K562 (cell line): ENCODE measurements at regions not wholly inside any gene's neighbourhood (a gene's known extent, or its start where the extent isn't known, plus 50 kb on each side); places are given as distances from the start of the nearest gene placed in this dataset.
"Not testable (repeated sequence)": the region's sequence is repeated elsewhere in the genome, so short reads cannot be mapped to it uniquely, and the experiment has no call there.

Source experiments
- ATAC-seq: fragments of 200-7000 bp; cut with Tn5 transposase; 3 replicates; pipeline ENCODE4 v1.9.1; 2020; ENCODE audit warnings: moderate library complexity
- BruUV-seq: library from RNA; stranded (reverse); fragments of 400-500 nt; replicated peaks from 2 replicates; lab custom pipeline; 2021; lab: Mats Ljungman, UMichigan
- CTCF ChIA-PET: fragments of 300-600 bp; formaldehyde crosslinking; extraction: SDS; loops from one replicate; lab custom pipeline; 2021; ENCODE audit warnings: low intra/inter-chr PET ratio; lab: Yijun Ruan, JAX
- POLR2A ChIA-PET: fragments of 300-600, 350-650 bp; sonication (Branson Sonifier 250); formaldehyde crosslinking; extraction: SDS; loops from one replicate; lab custom pipeline; 2021; ENCODE audit warnings: antibody characterized with exemption, inconsistent platforms; lab: Yijun Ruan, JAX
- DNase-seq, 4 experiments: peaks; one replicate each; pipeline versions ENCODE4 v3.0.0 to v3.0.0-alpha.2; 2011 to 2018; ENCODE audit warnings: low spot score in 3 of 4, mixed read lengths in 3 of 4; ENCODE audit errors: extremely low read depth in 1 of 4
- FAIRE-seq: peaks from 2 replicates; lab custom pipeline; 2011; peaks lifted over from hg19 to GRCh38; lab: Jason Lieb, UNC
- H2AFZ ChIP-seq: 2 replicates; pipeline ENCODE4 v1.6.0; 2011; ENCODE audit warnings: low read depth, low read length, control low read depth, inconsistent platforms
- H3K27ac ChIP-seq: fragments of 200-600 bp; 3 replicates; pipeline ENCODE4 v1.8.0; 2011; ENCODE audit warnings: low read depth, mild to moderate bottlenecking, control low read depth, inconsistent platforms, low read length, moderate library complexity, mixed read lengths; ENCODE audit errors: extremely low read depth
- H3K27me3 ChIP-seq, 2 experiments: fragments of 300-600 bp in 1 of 2; 2 replicates in 1 of 2; 3 replicates in 1 of 2; pipeline versions ENCODE4 v1.6.0 to v1.8.0; 2011; ENCODE audit warnings: inconsistent platforms in 2 of 2, low read length in 2 of 2, mild to moderate bottlenecking in 1 of 2, mixed read lengths in 1 of 2, moderate library complexity in 1 of 2; ENCODE audit not compliant: control insufficient read depth in 2 of 2, insufficient read depth in 2 of 2
- H3K36me3 ChIP-seq: fragments of 300-600 bp; 3 replicates; pipeline ENCODE4 v1.8.0; 2011; ENCODE audit warnings: mild to moderate bottlenecking, low read length, inconsistent platforms; ENCODE audit not compliant: control insufficient read depth, insufficient read depth
- H3K4me1 ChIP-seq, 2 experiments: fragments of 200-600 bp in 1 of 2; replicated peaks in 1 of 2; 2 replicates in 1 of 2; 3 replicates in 1 of 2; pipeline versions ENCODE4 v1.5.1 to v1.8.0; 2011; ENCODE audit warnings: inconsistent platforms in 2 of 2, low read length in 2 of 2, mild to moderate bottlenecking in 1 of 2, mixed read lengths in 1 of 2, moderate library complexity in 1 of 2; ENCODE audit not compliant: control insufficient read depth in 2 of 2, insufficient read depth in 2 of 2
- H3K4me2 ChIP-seq: 2 replicates; pipeline ENCODE4 v1.6.1; 2011; ENCODE audit warnings: low read length, control low read depth, inconsistent platforms, mixed read lengths; ENCODE audit not compliant: insufficient read depth
- H3K4me3 ChIP-seq: fragments of 200-600 bp; sonication (generic), shearing (Covaris generic); 2 replicates; pipeline ENCODE4 v1.5.1; 2016; ENCODE audit warnings: control low read depth, inconsistent platforms
- H3K79me2 ChIP-seq: fragments of 200-600 bp; 3 replicates; pipeline ENCODE4 v1.8.0; 2011; ENCODE audit warnings: low read length, inconsistent platforms; ENCODE audit not compliant: control insufficient read depth, insufficient read depth
- H3K9ac ChIP-seq, 2 experiments: 2 replicates each; pipeline versions ENCODE4 v1.6.0 to v1.6.1; 2011; ENCODE audit warnings: low read depth in 2 of 2, low read length in 2 of 2, control low read depth in 1 of 2, inconsistent platforms in 1 of 2, mild to moderate bottlenecking in 1 of 2, mixed read lengths in 1 of 2; ENCODE audit not compliant: insufficient read depth in 1 of 2
- H3K9me1 ChIP-seq: one replicate; pipeline ENCODE4 v1.6.0; 2011; ENCODE audit warnings: inconsistent platforms, mild to moderate bottlenecking, low read length, moderate library complexity; ENCODE audit not compliant: control insufficient read depth, insufficient read depth
- H3K9me3 ChIP-seq: replicated peaks from 2 replicates; pipeline ENCODE4 v1.5.1; 2011; ENCODE audit warnings: low read depth, low read length, inconsistent platforms; ENCODE audit not compliant: control insufficient read depth, insufficient read depth
- H4K20me1 ChIP-seq: replicated peaks from 2 replicates; pipeline ENCODE4 v1.6.1; 2011; ENCODE audit warnings: low read length, inconsistent platforms, mixed read lengths; ENCODE audit not compliant: control insufficient read depth, insufficient read depth
- CC2D1A ChIP-seq: fragments of 450-650 bp; IDR thresholded peaks from 2 replicates; pipeline ENCODE4 v1.6.1; 2017; ENCODE audit warnings: mild to moderate bottlenecking
- FOXM1 ChIP-seq, 2 experiments: fragments of 450-650 bp in 1 of 2; sonication (generic) in 1 of 2; formaldehyde crosslinking in 1 of 2; IDR thresholded peaks; 2 replicates each; pipeline versions ENCODE4 v1.6.1 to v1.9.0; 2017 to 2022; ENCODE audit warnings: low read depth in 2 of 2, mild to moderate bottlenecking in 2 of 2, missing genetic modification reagents in 1 of 2, moderate library complexity in 1 of 2
- HNRNPUL1 ChIP-seq: fragments of 200-400 bp; formaldehyde crosslinking; IDR thresholded peaks from 2 replicates; pipeline ENCODE4 v1.6.1; 2017; ENCODE audit warnings: low read length
- IRF2 ChIP-seq: sonication (generic); formaldehyde crosslinking; IDR thresholded peaks from 2 replicates; pipeline ENCODE4 v1.8.1; 2022; ENCODE audit warnings: mild to moderate bottlenecking, missing genetic modification reagents
- MAFK ChIP-seq: IDR thresholded peaks from 2 replicates; pipeline ENCODE4 v1.6.1; 2011; ENCODE audit warnings: low read length, improper control_type of control experiment
- RBM17 ChIP-seq: fragments of 200-400 bp; formaldehyde crosslinking; IDR thresholded peaks from 2 replicates; pipeline ENCODE4 v1.6.1; 2017; ENCODE audit warnings: low read depth, mild to moderate bottlenecking, low read length, borderline replicate concordance
- SAFB ChIP-seq: fragments of 200-400 bp; formaldehyde crosslinking; IDR thresholded peaks from 2 replicates; pipeline ENCODE4 v1.6.1; 2017; ENCODE audit warnings: low read depth, low read length, borderline replicate concordance
- SIN3B ChIP-seq: fragments of 450-650 bp; IDR thresholded peaks from 2 replicates; pipeline ENCODE4 v1.6.1; 2017; ENCODE audit warnings: low read depth, mild to moderate bottlenecking, moderate library complexity
- SRSF1 ChIP-seq: fragments of 200-400 bp; formaldehyde crosslinking; IDR thresholded peaks from 2 replicates; pipeline ENCODE4 v1.6.1; 2017; ENCODE audit warnings: mild to moderate bottlenecking, low read depth, low read length, moderate library complexity
- ZFP30 ChIP-seq: fragments of 250-450 bp; sonication (Bioruptor Pico); IDR thresholded peaks from 2 replicates; pipeline ENCODE4 v1.8.0; 2022; ENCODE audit warnings: moderate library complexity, mild to moderate bottlenecking, inconsistent platforms, borderline replicate concordance
- ZNF143 ChIP-seq: sonication (generic); formaldehyde crosslinking; IDR thresholded peaks from 2 replicates; pipeline ENCODE4 v1.9.0; 2022; ENCODE audit warnings: mild to moderate bottlenecking, missing genetic modification reagents
- WGBS: fragments of 100-300 bp; shearing (Covaris generic); methylation state at CpG from one replicate; pipeline ENCODE4 v1.1.6; 2016; ENCODE audit warnings: low coverage, mixed read lengths; ENCODE audit not compliant: insufficient coverage; ENCODE audit errors: missing lambda C conversion rate; 5-methylcytosine and 5-hydroxymethylcytosine counted together
- in situ Hi-C: fragments of 300-500 bp; cut with MboI; formaldehyde crosslinking; loops from 4 replicates; pipeline ENCODE4 v1.15.0; 2018; ENCODE audit warnings: inconsistent platforms, mixed read lengths
- intact Hi-C: fragments of 100-400 bp; cut with micrococcal nuclease; formaldehyde crosslinking; loops from 2 replicates; pipeline ENCODE4 v1.14.2; 2022
- TF ChIP-seq, protein P1 (sequence below): fragments of 450-650 bp; formaldehyde crosslinking; IDR thresholded peaks from 2 replicates; pipeline ENCODE4 v1.4.0; 2022; ENCODE audit warnings: missing genetic modification characterization

DNA sequence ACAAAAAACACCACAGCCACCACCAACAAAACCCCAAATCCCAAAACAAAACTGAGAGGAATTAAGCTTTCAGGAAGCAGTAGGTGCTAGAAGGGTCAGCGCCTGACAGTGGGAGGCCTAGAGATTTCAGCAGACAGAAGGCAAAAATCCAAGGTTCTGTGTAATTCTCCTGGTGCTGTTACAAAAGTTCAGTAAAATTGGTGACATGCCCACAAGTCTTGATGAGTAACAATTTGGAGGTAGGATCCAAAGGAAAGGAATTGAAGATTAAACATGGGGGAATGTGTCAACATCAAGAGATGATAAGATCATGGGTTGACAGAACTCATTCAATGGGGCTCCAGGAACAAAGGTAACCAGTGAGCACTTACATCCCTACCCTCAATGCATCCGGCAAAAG is 653.8 kb upstream of the CPEB2 start:
- ATAC-seq, result no peak
- intact Hi-C loops, result no loop called here
- no peaks in the 10 kb centered on the region for H3K79me2 ChIP-seq
- H2AFZ ChIP-seq, result no peak overlapping the region
- no peak for TF ChIP-seq RBM17
- no peak for TF ChIP-seq ZNF143 (CRISPR knock-in tag)
- TF ChIP-seq MAFK, result no peak
- TF ChIP-seq, protein P1, sequence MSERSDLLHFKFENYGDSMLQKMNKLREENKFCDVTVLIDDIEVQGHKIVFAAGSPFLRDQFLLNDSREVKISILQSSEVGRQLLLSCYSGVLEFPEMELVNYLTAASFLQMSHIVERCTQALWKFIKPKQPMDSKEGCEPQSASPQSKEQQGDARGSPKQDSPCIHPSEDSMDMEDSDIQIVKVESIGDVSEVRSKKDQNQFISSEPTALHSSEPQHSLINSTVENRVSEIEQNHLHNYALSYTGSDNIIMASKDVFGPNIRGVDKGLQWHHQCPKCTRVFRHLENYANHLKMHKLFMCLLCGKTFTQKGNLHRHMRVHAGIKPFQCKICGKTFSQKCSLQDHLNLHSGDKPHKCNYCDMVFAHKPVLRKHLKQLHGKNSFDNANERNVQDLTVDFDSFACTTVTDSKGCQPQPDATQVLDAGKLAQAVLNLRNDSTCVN (CRISPR knock-in tag), result no peak
- no peak for TF ChIP-seq SIN3B
- no peak for TF ChIP-seq SAFB
- TF ChIP-seq SRSF1, result no peak
- no peak for TF ChIP-seq ZFP30 (CRISPR knock-in tag)
- no peak for TF ChIP-seq CC2D1A
- no peak for TF ChIP-seq IRF2
- TF ChIP-seq HNRNPUL1, result no peak
- TF ChIP-seq FOXM1 (IDR thresholded peaks at IDR 0.05; ENCODE audit: low read depth), result no peak
- TF ChIP-seq FOXM1 (CRISPR knock-in tag; IDR thresholded peaks at IDR 0.05; ENCODE audit: low read depth), result no peak
- TF ChIP-seq, all 486 proteins: peak for 0
- ChIA-PET CTCF (no interaction called here), POLR2A (no interaction called here)
- no peak overlapping the region for H3K4me2 ChIP-seq
- DNase-seq (no peak), FAIRE-seq (no peak)
- whole genome bisulfite sequencing, result 12% methylated on average over 2 of the region's 2 CpGs
- H3K27ac ChIP-seq, result no peak overlapping the region
- in situ Hi-C loops, result no loop called here
- H3K9me3 ChIP-seq, result no peaks in the 10 kb centered on the region; the same call in 1 of the 2 replicates
- no peaks in the 10 kb centered on the region for H3K4me1 ChIP-seq
- H4K20me1 ChIP-seq, result no peaks in the 10 kb centered on the region
- H3K4me3 ChIP-seq, result no peak overlapping the region
- no TSS peak for BruUV-seq
- no peaks in the 10 kb centered on the region for H3K36me3 ChIP-seq
- H3K9ac ChIP-seq, result no peak overlapping the region
- no peaks in the 10 kb centered on the region for H3K9me1 ChIP-seq
- no peaks in the 10 kb centered on the region for H3K27me3 ChIP-seq

- H3K27me3 ChIP-seq, H3K9ac ChIP-seq, H3K4me2 ChIP-seq, POLR2A ChIA-PET, DNase-seq, CTCF ChIA-PET, H3K4me3 ChIP-seq, BruUV-seq, intact Hi-C loops, H3K36me3 ChIP-seq, H2AFZ ChIP-seq, H3K9me3 ChIP-seq, H4K20me1 ChIP-seq, H3K27ac ChIP-seq, FAIRE-seq, ATAC-seq, in situ Hi-C loops, H3K9me1 ChIP-seq, H3K4me1 ChIP-seq, H3K79me2 ChIP-seq: not testable (repeated sequence)
- 1% methylated on average over 11 of the region's 34 CpGs for WGBS
Measured at GRCh38 chr4:14358544-14359160, 643.6 kb upstream of the CPEB2 start.
